ENCODE measurements at regions not wholly inside any gene's neighbourhood (a gene's known extent, or its start where the extent isn't known, plus 50 kb on each side); places are given as distances from the start of the nearest gene placed in this dataset.

DNA sequence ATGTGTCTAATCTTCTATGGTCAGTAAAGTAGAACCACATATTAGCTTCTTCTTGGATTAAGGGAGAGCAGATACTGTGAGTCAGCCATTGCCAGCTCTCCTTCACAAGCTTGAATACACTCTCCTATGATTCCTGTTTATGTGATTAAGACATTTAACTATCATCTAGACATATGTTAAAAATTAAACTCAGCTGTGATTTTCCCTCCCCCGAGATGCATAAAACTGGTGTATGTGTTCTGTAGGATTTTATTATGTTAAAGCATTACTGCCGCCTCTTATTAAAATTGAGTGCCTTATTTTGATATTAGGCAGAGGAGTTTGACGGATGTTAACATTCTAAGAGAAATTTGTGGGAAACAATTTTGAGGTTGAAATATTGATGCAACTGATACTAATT, 114.6 kb downstream of the ACTBL2 start:
- DNase-seq (ENCODE audit: low spot score) = no peak
- ChIA-PET CTCF (no interaction called here), POLR2A (no interaction called here)
- no peak overlapping the region for H3K4me3 Mint-ChIP-seq
- no peaks in the 10 kb centered on the region for H3K27me3 Mint-ChIP-seq (ENCODE audit: low read depth)
- H3K36me3 Mint-ChIP-seq = no peaks in the 10 kb centered on the region
- H3K4me1 Mint-ChIP-seq = peaks cover 2% of the 10 kb centered on the region
- H3K27ac Mint-ChIP-seq = no peak overlapping the region
- H3K9me3 Mint-ChIP-seq = no peaks in the 10 kb centered on the region
- TF ChIP-seq, protein P1, sequence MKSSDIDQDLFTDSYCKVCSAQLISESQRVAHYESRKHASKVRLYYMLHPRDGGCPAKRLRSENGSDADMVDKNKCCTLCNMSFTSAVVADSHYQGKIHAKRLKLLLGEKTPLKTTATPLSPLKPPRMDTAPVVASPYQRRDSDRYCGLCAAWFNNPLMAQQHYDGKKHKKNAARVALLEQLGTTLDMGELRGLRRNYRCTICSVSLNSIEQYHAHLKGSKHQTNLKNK (CRISPR knock-in tag; IDR thresholded peaks at IDR 0.05) = no peak
- TF ChIP-seq, protein P2, sequence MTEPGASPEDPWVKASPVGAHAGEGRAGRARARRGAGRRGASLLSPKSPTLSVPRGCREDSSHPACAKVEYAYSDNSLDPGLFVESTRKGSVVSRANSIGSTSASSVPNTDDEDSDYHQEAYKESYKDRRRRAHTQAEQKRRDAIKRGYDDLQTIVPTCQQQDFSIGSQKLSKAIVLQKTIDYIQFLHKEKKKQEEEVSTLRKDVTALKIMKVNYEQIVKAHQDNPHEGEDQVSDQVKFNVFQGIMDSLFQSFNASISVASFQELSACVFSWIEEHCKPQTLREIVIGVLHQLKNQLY (CRISPR knock-in tag; IDR thresholded peaks at IDR 0.05) = no peak
- no peak for TF ChIP-seq SMAD4 (CRISPR knock-in tag; IDR thresholded peaks at IDR 0.05)
- TF ChIP-seq NR3C1 (CRISPR knock-in tag; conservative IDR thresholded peaks at IDR 0.05; ENCODE audit: low read depth) = no peak
- TF ChIP-seq NFYB (CRISPR knock-in tag; conservative IDR thresholded peaks at IDR 0.05; ENCODE audit: low read depth) = no peak
- TF ChIP-seq, protein P3, sequence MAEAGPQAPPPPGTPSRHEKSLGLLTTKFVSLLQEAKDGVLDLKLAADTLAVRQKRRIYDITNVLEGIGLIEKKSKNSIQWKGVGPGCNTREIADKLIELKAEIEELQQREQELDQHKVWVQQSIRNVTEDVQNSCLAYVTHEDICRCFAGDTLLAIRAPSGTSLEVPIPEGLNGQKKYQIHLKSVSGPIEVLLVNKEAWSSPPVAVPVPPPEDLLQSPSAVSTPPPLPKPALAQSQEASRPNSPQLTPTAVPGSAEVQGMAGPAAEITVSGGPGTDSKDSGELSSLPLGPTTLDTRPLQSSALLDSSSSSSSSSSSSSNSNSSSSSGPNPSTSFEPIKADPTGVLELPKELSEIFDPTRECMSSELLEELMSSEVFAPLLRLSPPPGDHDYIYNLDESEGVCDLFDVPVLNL (CRISPR knock-in tag; IDR thresholded peaks at IDR 0.05; ENCODE audit: borderline replicate concordance, low read depth) = no peak
- no peak for ATAC-seq

DNA sequence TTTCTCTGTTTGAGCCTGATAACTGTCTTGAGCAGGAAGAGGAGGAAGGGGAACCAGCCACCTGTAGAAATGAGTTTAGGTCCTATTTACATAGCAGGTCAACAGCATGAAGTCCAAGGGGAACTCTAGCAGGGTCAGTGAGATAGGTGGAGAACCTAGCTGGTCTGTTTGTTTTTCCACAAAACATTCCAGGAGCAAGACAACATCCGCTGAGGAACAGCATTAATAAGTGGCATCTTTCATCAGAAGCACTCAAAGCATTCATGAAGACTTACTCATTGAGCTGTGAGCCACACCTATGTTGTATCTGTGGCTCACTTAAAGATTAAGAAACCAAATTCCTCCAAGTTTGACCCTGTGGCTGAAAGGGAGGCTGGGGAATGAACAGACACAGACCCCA, 115.9 kb downstream of the ACTBL2 start:
- no peaks in the 10 kb centered on the region for H3K36me3 Mint-ChIP-seq
- no peak for DNase-seq (ENCODE audit: low spot score)
- H3K27ac Mint-ChIP-seq = no peak overlapping the region
- H3K4me3 Mint-ChIP-seq = no peak overlapping the region
- no peaks in the 10 kb centered on the region for H3K27me3 Mint-ChIP-seq (ENCODE audit: low read depth)
- no peaks in the 10 kb centered on the region for H3K4me1 Mint-ChIP-seq
- TF ChIP-seq, protein P4, sequence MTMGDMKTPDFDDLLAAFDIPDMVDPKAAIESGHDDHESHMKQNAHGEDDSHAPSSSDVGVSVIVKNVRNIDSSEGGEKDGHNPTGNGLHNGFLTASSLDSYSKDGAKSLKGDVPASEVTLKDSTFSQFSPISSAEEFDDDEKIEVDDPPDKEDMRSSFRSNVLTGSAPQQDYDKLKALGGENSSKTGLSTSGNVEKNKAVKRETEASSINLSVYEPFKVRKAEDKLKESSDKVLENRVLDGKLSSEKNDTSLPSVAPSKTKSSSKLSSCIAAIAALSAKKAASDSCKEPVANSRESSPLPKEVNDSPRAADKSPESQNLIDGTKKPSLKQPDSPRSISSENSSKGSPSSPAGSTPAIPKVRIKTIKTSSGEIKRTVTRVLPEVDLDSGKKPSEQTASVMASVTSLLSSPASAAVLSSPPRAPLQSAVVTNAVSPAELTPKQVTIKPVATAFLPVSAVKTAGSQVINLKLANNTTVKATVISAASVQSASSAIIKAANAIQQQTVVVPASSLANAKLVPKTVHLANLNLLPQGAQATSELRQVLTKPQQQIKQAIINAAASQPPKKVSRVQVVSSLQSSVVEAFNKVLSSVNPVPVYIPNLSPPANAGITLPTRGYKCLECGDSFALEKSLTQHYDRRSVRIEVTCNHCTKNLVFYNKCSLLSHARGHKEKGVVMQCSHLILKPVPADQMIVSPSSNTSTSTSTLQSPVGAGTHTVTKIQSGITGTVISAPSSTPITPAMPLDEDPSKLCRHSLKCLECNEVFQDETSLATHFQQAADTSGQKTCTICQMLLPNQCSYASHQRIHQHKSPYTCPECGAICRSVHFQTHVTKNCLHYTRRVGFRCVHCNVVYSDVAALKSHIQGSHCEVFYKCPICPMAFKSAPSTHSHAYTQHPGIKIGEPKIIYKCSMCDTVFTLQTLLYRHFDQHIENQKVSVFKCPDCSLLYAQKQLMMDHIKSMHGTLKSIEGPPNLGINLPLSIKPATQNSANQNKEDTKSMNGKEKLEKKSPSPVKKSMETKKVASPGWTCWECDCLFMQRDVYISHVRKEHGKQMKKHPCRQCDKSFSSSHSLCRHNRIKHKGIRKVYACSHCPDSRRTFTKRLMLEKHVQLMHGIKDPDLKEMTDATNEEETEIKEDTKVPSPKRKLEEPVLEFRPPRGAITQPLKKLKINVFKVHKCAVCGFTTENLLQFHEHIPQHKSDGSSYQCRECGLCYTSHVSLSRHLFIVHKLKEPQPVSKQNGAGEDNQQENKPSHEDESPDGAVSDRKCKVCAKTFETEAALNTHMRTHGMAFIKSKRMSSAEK (CRISPR knock-in tag; IDR thresholded peaks at IDR 0.05; ENCODE audit: borderline replicate concordance) = no peak
- TF ChIP-seq ZNF671 (CRISPR knock-in tag; IDR thresholded peaks at IDR 0.05) (no peak), ZNF416 (CRISPR knock-in tag; IDR thresholded peaks at IDR 0.05) (no peak), FOXK1 (CRISPR knock-in tag; IDR thresholded peaks at IDR 0.05) (no peak), FOXP1 (CRISPR knock-in tag; IDR thresholded peaks at IDR 0.05; ENCODE audit: borderline replicate concordance) (no peak), IRF2 (CRISPR knock-in tag; IDR thresholded peaks at IDR 0.05; ENCODE audit: borderline replicate concordance, low read depth) (no peak), GRHL2 (CRISPR knock-in tag; IDR thresholded peaks at IDR 0.05; ENCODE audit: insufficient replicate concordance, severe bottlenecking) (no peak)
- TF ChIP-seq, protein P5, sequence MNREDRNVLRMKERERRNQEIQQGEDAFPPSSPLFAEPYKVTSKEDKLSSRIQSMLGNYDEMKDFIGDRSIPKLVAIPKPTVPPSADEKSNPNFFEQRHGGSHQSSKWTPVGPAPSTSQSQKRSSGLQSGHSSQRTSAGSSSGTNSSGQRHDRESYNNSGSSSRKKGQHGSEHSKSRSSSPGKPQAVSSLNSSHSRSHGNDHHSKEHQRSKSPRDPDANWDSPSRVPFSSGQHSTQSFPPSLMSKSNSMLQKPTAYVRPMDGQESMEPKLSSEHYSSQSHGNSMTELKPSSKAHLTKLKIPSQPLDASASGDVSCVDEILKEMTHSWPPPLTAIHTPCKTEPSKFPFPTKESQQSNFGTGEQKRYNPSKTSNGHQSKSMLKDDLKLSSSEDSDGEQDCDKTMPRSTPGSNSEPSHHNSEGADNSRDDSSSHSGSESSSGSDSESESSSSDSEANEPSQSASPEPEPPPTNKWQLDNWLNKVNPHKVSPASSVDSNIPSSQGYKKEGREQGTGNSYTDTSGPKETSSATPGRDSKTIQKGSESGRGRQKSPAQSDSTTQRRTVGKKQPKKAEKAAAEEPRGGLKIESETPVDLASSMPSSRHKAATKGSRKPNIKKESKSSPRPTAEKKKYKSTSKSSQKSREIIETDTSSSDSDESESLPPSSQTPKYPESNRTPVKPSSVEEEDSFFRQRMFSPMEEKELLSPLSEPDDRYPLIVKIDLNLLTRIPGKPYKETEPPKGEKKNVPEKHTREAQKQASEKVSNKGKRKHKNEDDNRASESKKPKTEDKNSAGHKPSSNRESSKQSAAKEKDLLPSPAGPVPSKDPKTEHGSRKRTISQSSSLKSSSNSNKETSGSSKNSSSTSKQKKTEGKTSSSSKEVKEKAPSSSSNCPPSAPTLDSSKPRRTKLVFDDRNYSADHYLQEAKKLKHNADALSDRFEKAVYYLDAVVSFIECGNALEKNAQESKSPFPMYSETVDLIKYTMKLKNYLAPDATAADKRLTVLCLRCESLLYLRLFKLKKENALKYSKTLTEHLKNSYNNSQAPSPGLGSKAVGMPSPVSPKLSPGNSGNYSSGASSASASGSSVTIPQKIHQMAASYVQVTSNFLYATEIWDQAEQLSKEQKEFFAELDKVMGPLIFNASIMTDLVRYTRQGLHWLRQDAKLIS (CRISPR knock-in tag; IDR thresholded peaks at IDR 0.05; ENCODE audit: borderline replicate concordance) = no peak
- TF ChIP-seq, protein P6, sequence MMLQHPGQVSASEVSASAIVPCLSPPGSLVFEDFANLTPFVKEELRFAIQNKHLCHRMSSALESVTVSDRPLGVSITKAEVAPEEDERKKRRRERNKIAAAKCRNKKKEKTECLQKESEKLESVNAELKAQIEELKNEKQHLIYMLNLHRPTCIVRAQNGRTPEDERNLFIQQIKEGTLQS (CRISPR knock-in tag; conservative IDR thresholded peaks at IDR 0.05) = no peak
- TF ChIP-seq, protein P7, sequence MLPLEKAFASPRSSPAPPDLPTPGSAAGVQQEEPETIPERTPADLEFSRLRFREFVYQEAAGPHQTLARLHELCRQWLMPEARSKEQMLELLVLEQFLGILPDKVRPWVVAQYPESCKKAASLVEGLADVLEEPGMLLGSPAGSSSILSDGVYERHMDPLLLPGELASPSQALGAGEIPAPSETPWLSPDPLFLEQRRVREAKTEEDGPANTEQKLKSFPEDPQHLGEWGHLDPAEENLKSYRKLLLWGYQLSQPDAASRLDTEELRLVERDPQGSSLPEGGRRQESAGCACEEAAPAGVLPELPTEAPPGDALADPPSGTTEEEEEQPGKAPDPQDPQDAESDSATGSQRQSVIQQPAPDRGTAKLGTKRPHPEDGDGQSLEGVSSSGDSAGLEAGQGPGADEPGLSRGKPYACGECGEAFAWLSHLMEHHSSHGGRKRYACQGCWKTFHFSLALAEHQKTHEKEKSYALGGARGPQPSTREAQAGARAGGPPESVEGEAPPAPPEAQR (CRISPR knock-in tag; IDR thresholded peaks at IDR 0.05) = no peak
- TF ChIP-seq, protein P8, sequence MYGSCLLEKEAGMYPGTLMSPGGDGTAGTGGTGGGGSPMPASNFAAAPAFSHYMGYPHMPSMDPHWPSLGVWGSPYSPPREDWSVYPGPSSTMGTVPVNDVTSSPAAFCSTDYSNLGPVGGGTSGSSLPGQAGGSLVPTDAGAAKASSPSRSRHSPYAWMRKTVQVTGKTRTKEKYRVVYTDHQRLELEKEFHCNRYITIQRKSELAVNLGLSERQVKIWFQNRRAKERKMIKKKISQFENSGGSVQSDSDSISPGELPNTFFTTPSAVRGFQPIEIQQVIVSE (CRISPR knock-in tag; IDR thresholded peaks at IDR 0.05; ENCODE audit: borderline replicate concordance) = no peak
- no peak for ATAC-seq
- ChIA-PET CTCF (no interaction called here), POLR2A (no interaction called here)
- no peaks in the 10 kb centered on the region for H3K9me3 Mint-ChIP-seq

Measured in WTC11 (cell line).